Thyroid gland (tissue), 4 donors: ENCODE measurements at regions not wholly inside any gene's neighbourhood (a gene's known extent, or its start where the extent isn't known, plus 50 kb on each side); places are given as distances from the start of the nearest gene placed in this dataset.

Experiments
- DNase-seq, 2 donors: peaks; one replicate each; pipeline ENCODE4 v3.0.0-alpha.2; 2019
- H3K27ac ChIP-seq, 3 donors: fragments of 200-600 bp; sonication (generic); 1 replicate in 2 of 3; 2 replicates in 1 of 3; pipeline ENCODE4 v1.5.1; 2016 to 2019; ENCODE audit warnings: mild to moderate bottlenecking in 1 of 3, moderate library complexity in 1 of 3
- H3K27me3 ChIP-seq: fragments of 200-600 bp; sonication (generic); one replicate; pipeline ENCODE4 v1.5.1; 2019
- H3K36me3 ChIP-seq, 2 donors: fragments of 200-600 bp; sonication (generic); one replicate each; pipeline ENCODE4 v1.5.1; 2016 to 2019
- H3K4me1 ChIP-seq, 2 donors: fragments of 200-600 bp; sonication (generic); one replicate each; pipeline ENCODE4 v1.5.1; 2017 to 2019
- H3K4me3 ChIP-seq, 3 donors: fragments of 200-600 bp; sonication (generic); replicated peaks in 1 of 3; 1 replicate in 2 of 3; 2 replicates in 1 of 3; pipeline ENCODE4 v1.5.1; 2016; ENCODE audit warnings: mild to moderate bottlenecking in 1 of 3
- H3K9me3 ChIP-seq: fragments of 200-600 bp; sonication (generic); one replicate; pipeline ENCODE4 v1.5.1; 2017
- CTCF ChIP-seq, 6 experiments: fragments of 200-600 bp in 3 of 6; fragments of 450-650 bp in 3 of 6; sonication (generic) in 3 of 6; IDR thresholded peaks; one replicate each; pipeline ENCODE4 v1.5.1; 2016 to 2019; ENCODE audit warnings: antibody characterized with exemption in 6 of 6, mild to moderate bottlenecking in 2 of 6, inconsistent platforms in 1 of 6, moderate library complexity in 1 of 6
- POLR2A ChIP-seq, 2 donors: fragments of 450-650 bp; IDR thresholded peaks; one replicate each; pipeline ENCODE4 v1.6.1; 2017; ENCODE audit warnings: antibody characterized with exemption in 2 of 2, mild to moderate bottlenecking in 2 of 2, moderate library complexity in 1 of 2
- WGBS, 2 donors: methylation state at CpG; one replicate each; pipeline ENCODE4 v1.1.5; 2017; 5-methylcytosine and 5-hydroxymethylcytosine counted together
- intact Hi-C: fragments of 100-400 bp; cut with DNase I; formaldehyde crosslinking; loops from one replicate; pipeline ENCODE4 v1.15.1; 2023

GRCh38 chr13:33531484-33531883 lies 245.9 kb upstream of the STARD13 start:
- Histone ChIP-seq H3K4me3 (no peak overlapping the region), H3K27me3 (no peaks in the 10 kb centered on the region), H3K27ac (no peak overlapping the region), H3K9me3 (no peaks in the 10 kb centered on the region), H3K4me1 (peaks cover 0 to under 1% of the 10 kb centered on the region in 2 donors), H3K36me3 (no peaks in the 10 kb centered on the region)
- no peak for TF ChIP-seq CTCF (IDR thresholded peaks at IDR 0.05)
- TF ChIP-seq POLR2A (IDR thresholded peaks at IDR 0.05) = no peak
- no peak for DNase-seq
- intact Hi-C loops = no loop called here

- no peaks in the 10 kb centered on the region for H3K9me3 ChIP-seq
- H3K4me1 ChIP-seq = peaks cover 0 to 3% of the 10 kb centered on the region in 2 donors
- no peak for DNase-seq
- 87 to 97% methylated on average over 4 of the region's 4 CpGs for WGBS, 2 donors
- no peak overlapping the region for H3K4me3 ChIP-seq
- H3K36me3 ChIP-seq = no peaks in the 10 kb centered on the region
- TF ChIP-seq CTCF (IDR thresholded peaks at IDR 0.05) (no peak), POLR2A (IDR thresholded peaks at IDR 0.05) (no peak)
- no peaks in the 10 kb centered on the region for H3K27me3 ChIP-seq
- intact Hi-C loops = no loop called here
- no peak overlapping the region for H3K27ac ChIP-seq
These were observed 249.5 kb upstream of the STARD13 start for GRCh38 chr13:33535061-33535460.

GRCh38 chr13:33536601-33537000 lies 251.0 kb upstream of the STARD13 start:
- H3K4me1 ChIP-seq = peaks cover 7 to 9% of the 10 kb centered on the region in 2 donors
- no peak for TF ChIP-seq POLR2A (IDR thresholded peaks at IDR 0.05)
- no peak for TF ChIP-seq CTCF (IDR thresholded peaks at IDR 0.05)
- H3K27me3 ChIP-seq = no peaks in the 10 kb centered on the region
- DNase-seq = no peak
- 64 to 86% methylated on average over 2 of the region's 2 CpGs for WGBS, 2 donors
- no peaks in the 10 kb centered on the region for H3K36me3 ChIP-seq
- H3K27ac ChIP-seq = peak overlapping the region in 1 of 3 donors; percentile 58
- intact Hi-C loops = no loop called here
- no peak overlapping the region for H3K4me3 ChIP-seq
- H3K9me3 ChIP-seq = no peaks in the 10 kb centered on the region

GRCh38 chr13:33537026-33537425 lies 251.5 kb upstream of the STARD13 start:
- Histone ChIP-seq H3K27me3 (no peaks in the 10 kb centered on the region), H3K4me1 (peaks cover 10 to 11% of the 10 kb centered on the region in 2 donors), H3K9me3 (no peaks in the 10 kb centered on the region), H3K36me3 (no peaks in the 10 kb centered on the region), H3K4me3 (no peak overlapping the region), H3K27ac (peak overlapping the region in 2 of 3 donors; percentile 27 to 58)
- no peak for DNase-seq
- 57 to 61% methylated on average over 5 of the region's 5 CpGs for WGBS, 2 donors
- intact Hi-C loops = no loop called here
- TF ChIP-seq CTCF (IDR thresholded peaks at IDR 0.05) (no peak), POLR2A (IDR thresholded peaks at IDR 0.05) (peak in 1 of 2 donors; percentile 34)

- TF ChIP-seq POLR2A (IDR thresholded peaks at IDR 0.05) (no peak), CTCF (IDR thresholded peaks at IDR 0.05) (no peak)
- WGBS, 2 donors = 88 to 92% methylated on average over 2 of the region's 2 CpGs
- H3K4me1 ChIP-seq = peaks cover 10 to 11% of the 10 kb centered on the region in 2 donors
- DNase-seq = no peak
- H3K36me3 ChIP-seq = no peaks in the 10 kb centered on the region
- intact Hi-C loops = no loop called here
- no peaks in the 10 kb centered on the region for H3K9me3 ChIP-seq
- H3K27ac ChIP-seq = peak overlapping the region in 1 of 3 donors; percentile 58
- no peak overlapping the region for H3K4me3 ChIP-seq
- no peaks in the 10 kb centered on the region for H3K27me3 ChIP-seq
These were observed 252.1 kb upstream of the STARD13 start for GRCh38 chr13:33537676-33538075.
